Heart left ventricle (tissue), 13 donors: ENCODE measurements at regions not wholly inside any gene's neighbourhood (a gene's known extent, or its start where the extent isn't known, plus 50 kb on each side); places are given as distances from the start of the nearest gene placed in this dataset.

Experiments used
- CTCF ChIP-seq, 12 donors: fragments of 200-600 bp; sonication (generic) in 4 of 12; IDR thresholded peaks; one replicate each; pipeline versions ENCODE4 v1.5.0 to v1.8.0; 2018 to 2022; ENCODE audit warnings: antibody characterized with exemption in 12 of 12, mild to moderate bottlenecking in 5 of 12
- POLR2A ChIP-seq, 2 donors: fragments of 450-650 bp; IDR thresholded peaks; one replicate each; pipeline ENCODE4 v1.6.1; 2017; ENCODE audit warnings: antibody characterized with exemption in 2 of 2, mild to moderate bottlenecking in 2 of 2, moderate library complexity in 2 of 2
- donor health status: ischemic (EF 13 %, LVEDD 7.1; RV severe dilation, severe dysfunction).
- donor health status: DM: no; HTN: yes; CAD: no.
- donor health status: DM: no; HTN: no; CAD: no.
- donor health status: ischemic (EF 25% LVEDD 6.9; RV normal size, moderate dysfunction).
- donor health status: ischemic (EF 25% LVEDD 5.7; RV mildly dilated, moderate dysfunction).
- donor health status: ischemic (EF 35%, LVEDD 5.7; RV mildly dilated, moderate dysfunction).
- donor health status: nonischemic (EF 11% LVEDD 7.7; RV severe dilation, severe dysfunction).
- donor health status: DM: yes; HTN: yes; CAD: no.
- donor health status: PGD.
- donor health status: ischemic (EF 29% LVEDD 5.4; RV normal size, mild dysfunction).
- donor health status: nonischemic (EF 23%, LVEDD 6.1; RV moderate dilation, normal function).

DNA sequence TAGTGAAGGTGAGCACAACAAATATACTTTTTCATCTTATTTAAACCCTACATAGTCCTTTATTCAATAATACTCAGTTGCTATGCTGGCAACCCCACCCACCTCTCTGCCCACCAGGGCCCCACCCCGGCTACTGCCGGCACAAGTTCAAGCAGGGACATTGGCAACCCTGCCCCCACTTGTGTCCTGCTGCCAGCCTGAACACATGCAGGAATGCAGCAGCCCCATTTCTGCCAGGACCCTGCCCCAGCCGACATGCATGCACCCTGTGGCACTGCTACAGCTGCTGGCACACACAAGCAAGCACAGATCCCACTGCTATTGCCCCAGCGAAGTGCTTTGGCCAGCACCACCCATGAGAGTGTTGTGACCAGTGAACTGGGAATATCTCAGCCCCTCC is 289.8 kb downstream of the COG6 start:
- TF ChIP-seq POLR2A (IDR thresholded peaks at IDR 0.05) = no peak
- TF ChIP-seq CTCF (IDR thresholded peaks at IDR 0.05) = no peak
